WTC11 (cell line): ENCODE measurements at regions not wholly inside any gene's neighbourhood (a gene's known extent, or its start where the extent isn't known, plus 50 kb on each side); places are given as distances from the start of the nearest gene placed in this dataset.

ENCODE experiments used
- ATAC-seq: fragments of 200-7000 bp; cut with Tn5 transposase; 2 replicates; pipeline ENCODE4 v1.10.0; 2021; ENCODE audit warnings: mild to moderate bottlenecking, moderate library complexity
- CTCF ChIA-PET: fragments of 300-600 bp; sonication (Branson Sonifier 250); formaldehyde crosslinking; loops from one replicate; lab custom pipeline; 2021; ENCODE audit warnings: antibody characterized with exemption; lab: Charles Lee
- POLR2A ChIA-PET: fragments of 350-600 bp; sonication (Branson Sonifier 250); formaldehyde crosslinking; loops from one replicate; lab custom pipeline; 2021; ENCODE audit warnings: antibody characterized with exemption; lab: Charles Lee
- DNase-seq: peaks from one replicate; pipeline ENCODE4 v3.0.0; 2021; ENCODE audit warnings: low spot score
- H3K27ac Mint-ChIP-seq: 2 replicates; pipeline ENCODE4 v1.8.0; 2021; ENCODE audit warnings: mixed read lengths
- H3K27me3 Mint-ChIP-seq: 2 replicates; pipeline ENCODE4 v1.8.0; 2021; ENCODE audit warnings: low read depth, mild to moderate bottlenecking, moderate library complexity, mixed read lengths
- H3K36me3 Mint-ChIP-seq: 2 replicates; pipeline ENCODE4 v1.8.0; 2021; ENCODE audit warnings: mixed read lengths
- H3K4me1 Mint-ChIP-seq: 2 replicates; pipeline ENCODE4 v1.8.0; 2022; ENCODE audit warnings: mixed read lengths
- H3K4me3 Mint-ChIP-seq: 2 replicates; pipeline ENCODE4 v1.8.0; 2021; ENCODE audit warnings: mild to moderate bottlenecking, moderate library complexity, mixed read lengths
- H3K9me3 Mint-ChIP-seq: 2 replicates; pipeline ENCODE4 v1.8.0; 2021; ENCODE audit warnings: mixed read lengths
- ARID4B ChIP-seq: sonication (generic); formaldehyde crosslinking; IDR thresholded peaks from 2 replicates; pipeline ENCODE4 v1.8.0; 2023; ENCODE audit warnings: missing genetic modification reagents, mild to moderate bottlenecking, borderline replicate concordance
- ATF2 ChIP-seq: sonication (generic); formaldehyde crosslinking; IDR thresholded peaks from 2 replicates; pipeline ENCODE4 v1.8.1; 2022; ENCODE audit warnings: low read depth, missing genetic modification reagents, borderline replicate concordance
- CDX4 ChIP-seq: fragments of 250-450 bp; sonication (Bioruptor Pico); IDR thresholded peaks from 2 replicates; pipeline ENCODE4 v1.9.0; 2021; ENCODE audit warnings: moderate library complexity, mild to moderate bottlenecking, inconsistent platforms, borderline replicate concordance
- CREB1 ChIP-seq: sonication (generic); formaldehyde crosslinking; IDR thresholded peaks from 2 replicates; pipeline ENCODE4 v1.8.0; 2023; ENCODE audit warnings: mild to moderate bottlenecking, missing genetic modification reagents
- ESRRA ChIP-seq: sonication (generic); formaldehyde crosslinking; IDR thresholded peaks from 2 replicates; pipeline ENCODE4 v1.8.1; 2022; ENCODE audit warnings: mild to moderate bottlenecking, missing genetic modification reagents, borderline replicate concordance
- GABPB1 ChIP-seq: sonication (generic); formaldehyde crosslinking; IDR thresholded peaks from 2 replicates; pipeline ENCODE4 v1.8.1; 2023; ENCODE audit warnings: mild to moderate bottlenecking, missing genetic modification reagents
- IRF1 ChIP-seq: sonication (generic); formaldehyde crosslinking; IDR thresholded peaks from 2 replicates; pipeline ENCODE4 v1.8.0; 2023; ENCODE audit warnings: missing genetic modification reagents
- KAT7 ChIP-seq: sonication (generic); formaldehyde crosslinking; IDR thresholded peaks from 2 replicates; pipeline ENCODE4 v1.8.1; 2023; ENCODE audit warnings: missing genetic modification reagents, mild to moderate bottlenecking, borderline replicate concordance
- MXD4 ChIP-seq: fragments of 250-450 bp; sonication (Bioruptor Pico); IDR thresholded peaks from 2 replicates; pipeline ENCODE4 v1.8.0; 2021; ENCODE audit warnings: mild to moderate bottlenecking, moderate library complexity, borderline replicate concordance
- NFYB ChIP-seq: sonication (generic); formaldehyde crosslinking; conservative IDR thresholded peaks from 2 replicates; pipeline ENCODE4 v1.8.0; 2022; ENCODE audit warnings: low read depth, missing genetic modification reagents
- NR2C2 ChIP-seq: sonication (generic); formaldehyde crosslinking; IDR thresholded peaks from 2 replicates; pipeline ENCODE4 v1.8.0; 2022; ENCODE audit warnings: mild to moderate bottlenecking, missing genetic modification reagents
- PREB ChIP-seq: sonication (generic); formaldehyde crosslinking; IDR thresholded peaks from 2 replicates; pipeline ENCODE4 v1.8.1; 2022; ENCODE audit warnings: mild to moderate bottlenecking, missing genetic modification reagents, moderate library complexity, borderline replicate concordance
- SOX15 ChIP-seq: fragments of 250-450 bp; sonication (Bioruptor Pico); IDR thresholded peaks from 2 replicates; pipeline ENCODE4 v1.9.0; 2021; ENCODE audit warnings: mild to moderate bottlenecking
- SP1 ChIP-seq: sonication (generic); formaldehyde crosslinking; conservative IDR thresholded peaks from 2 replicates; pipeline ENCODE4 v1.8.1; 2022; ENCODE audit warnings: missing genetic modification reagents
- ZNF121 ChIP-seq: sonication (generic); formaldehyde crosslinking; IDR thresholded peaks from 2 replicates; pipeline ENCODE4 v1.8.0; 2023; ENCODE audit warnings: missing genetic modification reagents
- ZNF219 ChIP-seq: sonication (generic); formaldehyde crosslinking; IDR thresholded peaks from 2 replicates; pipeline ENCODE4 v1.8.0; 2023; ENCODE audit warnings: missing genetic modification reagents, mild to moderate bottlenecking, borderline replicate concordance
- ZNF396 ChIP-seq: fragments of 250-450 bp; sonication (Bioruptor Pico); IDR thresholded peaks from 2 replicates; pipeline ENCODE4 v1.8.0; 2021; ENCODE audit warnings: mild to moderate bottlenecking, moderate library complexity, borderline replicate concordance
- ZNF416 ChIP-seq: fragments of 250-450 bp; sonication (Bioruptor Pico); IDR thresholded peaks from 2 replicates; pipeline ENCODE4 v1.9.0; 2021; ENCODE audit warnings: mild to moderate bottlenecking, inconsistent platforms
- ZNF671 ChIP-seq: fragments of 250-450 bp; sonication (Bioruptor Pico); IDR thresholded peaks from 2 replicates; pipeline ENCODE4 v1.8.0; 2021; ENCODE audit warnings: mild to moderate bottlenecking

- no peak for ATAC-seq
Measured at GRCh38 chr5:68720884-68721610, 372.8 kb upstream of the SLC30A5 start.

More at GRCh38 chr5:68720884-68721610, 372.8 kb upstream of the SLC30A5 start:
- Mint-ChIP-seq H3K27me3 (no peaks in the 10 kb centered on the region; the same call in 1 of the 2 replicates), H3K4me1 (no peaks in the 10 kb centered on the region), H3K27ac (no peak overlapping the region), H3K4me3 (no peak overlapping the region), H3K9me3 (peaks cover 29% of the 10 kb centered on the region), H3K36me3 (peaks cover 10% of the 10 kb centered on the region)
- ChIA-PET CTCF (no interaction called here), POLR2A (no interaction called here)
- no peak for DNase-seq
- no peak for TF ChIP-seq ESRRA (CRISPR knock-in tag)
- no peak for TF ChIP-seq NR2C2 (CRISPR knock-in tag)
- TF ChIP-seq SP1 (CRISPR knock-in tag) = no peak
- TF ChIP-seq ATF2 (CRISPR knock-in tag) = no peak
- no peak for TF ChIP-seq ZNF396
- TF ChIP-seq KAT7 (CRISPR knock-in tag) = no peak
- no peak for TF ChIP-seq ZNF121 (CRISPR knock-in tag)
- no peak for TF ChIP-seq ZNF671
- no peak for TF ChIP-seq ZNF416
- TF ChIP-seq NFYB (CRISPR knock-in tag) = no peak
- no peak for TF ChIP-seq SOX15 (CRISPR knock-in tag)
- no peak for TF ChIP-seq ARID4B (CRISPR knock-in tag)
- TF ChIP-seq GABPB1 (CRISPR knock-in tag) = no peak
- no peak for TF ChIP-seq IRF1 (CRISPR knock-in tag)
- TF ChIP-seq MXD4 (CRISPR knock-in tag) = no peak
- no peak for TF ChIP-seq PREB (CRISPR knock-in tag)
- TF ChIP-seq CDX4 (CRISPR knock-in tag) = no peak
- no peak for TF ChIP-seq CREB1
- TF ChIP-seq ZNF219 (CRISPR knock-in tag) = no peak
